DOHH2 (cell line): ENCODE measurements at regions not wholly inside any gene's neighbourhood (a gene's known extent, or its start where the extent isn't known, plus 50 kb on each side); places are given as distances from the start of the nearest gene placed in this dataset.

Experiments used
- H3F3A ChIP-seq: fragments of 200-600 bp; sonication (generic), shearing (Covaris generic); 2 replicates; pipeline ENCODE4 v1.6.0; 2016; ENCODE audit warnings: antibody characterized with exemption, mild to moderate bottlenecking; ENCODE audit not compliant: control insufficient read depth, insufficient read depth
- H3K27ac ChIP-seq: fragments of 200-600 bp; sonication (generic); 2 replicates; pipeline ENCODE4 v1.5.1; 2014; ENCODE audit warnings: low read depth, mild to moderate bottlenecking, low read length, moderate library complexity
- H3K27me3 ChIP-seq: fragments of 200-600 bp; sonication (generic); 2 replicates; pipeline ENCODE4 v1.6.1; 2014; ENCODE audit warnings: mild to moderate bottlenecking, low read length, mixed read lengths; ENCODE audit not compliant: control insufficient read depth
- H3K36me3 ChIP-seq: fragments of 200-600 bp; sonication (generic); 2 replicates; pipeline ENCODE4 v1.6.1; 2014; ENCODE audit warnings: mild to moderate bottlenecking, low read length, moderate library complexity, mixed read lengths; ENCODE audit not compliant: control insufficient read depth
- H3K4me1 ChIP-seq: fragments of 200-600 bp; sonication (generic); 2 replicates; pipeline ENCODE4 v1.6.1; 2014; ENCODE audit warnings: mild to moderate bottlenecking, low read length, mixed read lengths; ENCODE audit not compliant: control insufficient read depth
- H3K4me2 ChIP-seq: fragments of 200-600 bp; sonication (generic); 2 replicates; pipeline ENCODE4 v1.6.0; 2014; ENCODE audit warnings: mild to moderate bottlenecking, low read length, moderate library complexity
- H3K4me3 ChIP-seq: fragments of 200-600 bp; sonication (generic); 2 replicates; pipeline ENCODE4 v1.5.1; 2014; ENCODE audit warnings: mild to moderate bottlenecking, low read length, mixed read lengths
- H3K79me2 ChIP-seq: fragments of 200-600 bp; sonication (generic); 2 replicates; pipeline ENCODE4 v1.6.1; 2014; ENCODE audit warnings: mild to moderate bottlenecking, low read length, mixed read lengths; ENCODE audit not compliant: control insufficient read depth
- H3K9me2 ChIP-seq: fragments of 200-600 bp; sonication (generic); replicated peaks from 2 replicates; pipeline ENCODE4 v1.6.1; 2014; ENCODE audit warnings: mild to moderate bottlenecking, low read length, mixed read lengths; ENCODE audit not compliant: control insufficient read depth
- H3K9me3 ChIP-seq: fragments of 200-600 bp; sonication (generic); 2 replicates; pipeline ENCODE4 v1.6.1; 2014; ENCODE audit warnings: antibody characterized with exemption, low read length, mixed read lengths; ENCODE audit not compliant: control insufficient read depth, insufficient read depth
- H4K20me1 ChIP-seq: fragments of 200-600 bp; sonication (generic); 2 replicates; pipeline ENCODE4 v1.6.0; 2014; ENCODE audit warnings: low read depth, mild to moderate bottlenecking, antibody characterized with exemption, low read length, moderate library complexity; ENCODE audit not compliant: control insufficient read depth, insufficient read depth
- EZH2phosphoT487 ChIP-seq: fragments of 200-600 bp; sonication (generic); IDR thresholded peaks from 2 replicates; pipeline ENCODE4 v1.6.1; 2017; ENCODE audit warnings: borderline replicate concordance, mild to moderate bottlenecking, antibody characterized with exemption, low read length, moderate library complexity, mixed read lengths
- TF ChIP-seq, protein P1 (sequence below): fragments of 200-600 bp; sonication (generic); IDR thresholded peaks from one replicate; pipeline ENCODE4 v1.5.1; 2014; ENCODE audit warnings: antibody characterized with exemption, mild to moderate bottlenecking, low read depth, low read length; ENCODE audit not compliant: poor library complexity, severe bottlenecking

DNA sequence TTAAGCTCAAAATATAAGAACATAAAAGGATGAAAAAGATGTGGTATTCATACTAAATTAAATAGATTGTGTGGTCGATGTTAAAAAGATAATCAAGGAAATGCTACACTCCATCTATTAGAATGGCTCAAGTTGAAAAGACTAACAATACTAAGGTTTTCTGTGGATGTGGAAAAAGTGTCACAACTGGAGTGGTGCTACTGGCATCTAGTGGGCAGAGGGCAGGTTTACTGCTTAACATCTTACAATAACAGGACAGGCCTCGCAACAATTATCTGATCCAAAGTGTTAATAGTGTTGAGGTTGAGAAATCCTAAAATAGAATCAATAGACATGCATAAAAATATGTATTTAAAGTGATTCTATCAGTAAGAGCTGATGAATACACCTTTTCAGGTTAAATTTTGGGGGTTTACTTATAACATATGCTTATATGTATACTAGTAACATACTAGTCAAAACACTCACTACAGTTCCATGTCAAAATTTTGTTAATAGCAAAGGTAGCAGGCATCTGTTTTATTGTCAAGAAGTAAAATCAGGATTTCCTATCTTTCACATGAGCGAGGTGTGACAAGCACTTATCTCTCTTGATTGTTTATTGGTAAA lies 91.5 kb upstream of the TMEFF2 start:
- Histone ChIP-seq H3K27ac (no peak overlapping the region), H3K36me3 (no peaks in the 10 kb centered on the region), H3K4me2 (no peak overlapping the region), H3K27me3 (no peaks in the 10 kb centered on the region), H3K79me2 (no peaks in the 10 kb centered on the region), H3K9me3 (no peaks in the 10 kb centered on the region), H3K4me3 (no peak overlapping the region), H3F3A (no peaks in the 10 kb centered on the region), H3K4me1 (no peaks in the 10 kb centered on the region), H4K20me1 (no peaks in the 10 kb centered on the region), H3K9me2 (no peaks in the 10 kb centered on the region)
- TF ChIP-seq EZH2phosphoT487, result no peak
- TF ChIP-seq, protein P1, sequence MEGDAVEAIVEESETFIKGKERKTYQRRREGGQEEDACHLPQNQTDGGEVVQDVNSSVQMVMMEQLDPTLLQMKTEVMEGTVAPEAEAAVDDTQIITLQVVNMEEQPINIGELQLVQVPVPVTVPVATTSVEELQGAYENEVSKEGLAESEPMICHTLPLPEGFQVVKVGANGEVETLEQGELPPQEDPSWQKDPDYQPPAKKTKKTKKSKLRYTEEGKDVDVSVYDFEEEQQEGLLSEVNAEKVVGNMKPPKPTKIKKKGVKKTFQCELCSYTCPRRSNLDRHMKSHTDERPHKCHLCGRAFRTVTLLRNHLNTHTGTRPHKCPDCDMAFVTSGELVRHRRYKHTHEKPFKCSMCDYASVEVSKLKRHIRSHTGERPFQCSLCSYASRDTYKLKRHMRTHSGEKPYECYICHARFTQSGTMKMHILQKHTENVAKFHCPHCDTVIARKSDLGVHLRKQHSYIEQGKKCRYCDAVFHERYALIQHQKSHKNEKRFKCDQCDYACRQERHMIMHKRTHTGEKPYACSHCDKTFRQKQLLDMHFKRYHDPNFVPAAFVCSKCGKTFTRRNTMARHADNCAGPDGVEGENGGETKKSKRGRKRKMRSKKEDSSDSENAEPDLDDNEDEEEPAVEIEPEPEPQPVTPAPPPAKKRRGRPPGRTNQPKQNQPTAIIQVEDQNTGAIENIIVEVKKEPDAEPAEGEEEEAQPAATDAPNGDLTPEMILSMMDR, result no peak

DNA sequence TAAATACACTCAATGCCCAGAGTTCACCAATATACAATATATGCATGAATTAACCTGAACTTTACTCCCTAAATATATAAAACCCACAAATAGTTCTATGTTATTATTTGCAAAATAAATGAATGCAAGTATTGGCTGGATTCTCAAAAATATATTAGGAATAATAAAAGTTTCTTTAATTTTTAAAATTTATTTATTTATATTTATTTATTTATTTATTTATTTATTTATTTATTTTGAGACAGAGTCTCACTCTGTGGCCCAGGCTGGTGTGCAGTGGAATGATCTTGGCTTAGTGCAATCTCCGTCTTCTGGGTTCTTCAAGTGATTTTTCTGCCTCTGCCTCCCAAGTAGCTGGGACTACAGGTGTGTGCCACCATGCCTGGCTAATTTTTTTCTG lies 88.7 kb upstream of the TMEFF2 start:
- H3K36me3 ChIP-seq, result no peaks in the 10 kb centered on the region
- no peak overlapping the region for H3K4me2 ChIP-seq
- H3K79me2 ChIP-seq, result no peaks in the 10 kb centered on the region
- no peak overlapping the region for H3K4me3 ChIP-seq
- H3K27me3 ChIP-seq, result no peaks in the 10 kb centered on the region
- H3K4me1 ChIP-seq, result no peaks in the 10 kb centered on the region
- H3K9me2 ChIP-seq, result no peaks in the 10 kb centered on the region
- H3K9me3 ChIP-seq, result no peaks in the 10 kb centered on the region
- no peaks in the 10 kb centered on the region for H4K20me1 ChIP-seq
- no peaks in the 10 kb centered on the region for H3F3A ChIP-seq
- TF ChIP-seq, protein P1, result no peak
- TF ChIP-seq EZH2phosphoT487, result no peak
- no peak overlapping the region for H3K27ac ChIP-seq

DNA sequence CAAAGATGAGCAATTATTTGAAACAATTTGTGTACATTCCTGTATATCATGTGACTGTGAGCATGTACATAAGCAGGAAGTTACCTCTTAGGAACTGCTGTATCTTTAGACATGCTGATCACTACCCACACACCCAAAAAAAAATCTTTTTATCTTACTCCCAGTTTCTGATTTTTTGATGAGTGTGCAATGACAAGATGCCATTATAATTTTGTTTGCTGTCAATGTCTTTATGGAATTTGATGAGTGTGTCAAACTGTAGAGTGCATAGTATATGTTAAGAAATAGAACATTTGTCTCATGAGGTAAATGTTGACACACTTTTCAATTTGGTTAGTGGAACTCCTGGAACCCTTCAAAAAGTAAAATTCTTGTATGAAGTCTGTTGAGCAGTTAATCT lies 84.0 kb upstream of the TMEFF2 start:
- TF ChIP-seq, protein P1, result no peak
- TF ChIP-seq EZH2phosphoT487, result no peak
- Histone ChIP-seq H3K9me2 (no peaks in the 10 kb centered on the region), H3F3A (no peaks in the 10 kb centered on the region), H3K36me3 (no peaks in the 10 kb centered on the region), H3K4me2 (no peak overlapping the region), H3K4me1 (no peaks in the 10 kb centered on the region), H3K27me3 (no peaks in the 10 kb centered on the region), H3K4me3 (no peak overlapping the region), H3K27ac (no peak overlapping the region), H3K9me3 (no peaks in the 10 kb centered on the region), H3K79me2 (no peaks in the 10 kb centered on the region), H4K20me1 (no peaks in the 10 kb centered on the region)
